ENCODE measurements at regions not wholly inside any gene's neighbourhood (a gene's known extent, or its start where the extent isn't known, plus 50 kb on each side); places are given as distances from the start of the nearest gene placed in this dataset.

GRCh38 chr6:10221178-10221577, 193.7 kb downstream of the TFAP2A start:
- POLR2A ChIA-PET: no interaction called here
- no peak for TF ChIP-seq POLR2A (IDR thresholded peaks at IDR 0.05; ENCODE audit: low read depth, low read length)
- no peak for TF ChIP-seq MYC (IDR thresholded peaks at IDR 0.05; ENCODE audit: low read depth, low read length)
- DNase-seq (ENCODE audit: low read depth, low spot score): no peak

GRCh38 chr6:10219510-10219909, 195.4 kb downstream of the TFAP2A start:
- H3K9ac ChIP-seq (replicated peaks; ENCODE audit: extremely low read depth, insufficient read depth, low read length): no peak overlapping the region
- H3K9me1 ChIP-seq (replicated peaks; ENCODE audit: control insufficient read depth, extremely low read depth, insufficient read depth, low read length): no peaks in the 10 kb centered on the region
- H3K4me3 ChIP-seq (replicated peaks in 1 of 3; ENCODE audit: insufficient read depth in 1 of 3, low read depth in 1 of 3, low read length in 3 of 3): no peak overlapping the region
- H3K79me2 ChIP-seq (ENCODE audit: control insufficient read depth, insufficient read depth, low read length): no peaks in the 10 kb centered on the region
- no peak overlapping the region for H2AFZ ChIP-seq (ENCODE audit: low read depth, low read length)
- H3K36me3 ChIP-seq (ENCODE audit: control insufficient read depth in 2 of 2, extremely low read depth in 1 of 2, insufficient read depth in 2 of 2, low read length in 2 of 2): no peaks in the 10 kb centered on the region
- no peak for DNase-seq (ENCODE audit: low read depth, low spot score)
- intact Hi-C loops (cut with micrococcal nuclease): no loop called here
- no peak for TF ChIP-seq MAX (IDR thresholded peaks at IDR 0.05; ENCODE audit: insufficient read depth, insufficient read length)
- dilution Hi-C loops (cut with MboI; ENCODE audit: extremely low pct_ligation_motif_present, low sequenced_read_pairs): no loop called here
- POLR2A ChIA-PET: no interaction called here
- CTCF ChIA-PET: no interaction called here
- H3K4me2 ChIP-seq (ENCODE audit: insufficient read depth, low read length): no peak overlapping the region
- FAIRE-seq: no peak
- H3K9me3 ChIP-seq (replicated peaks; ENCODE audit: control insufficient read depth, insufficient read depth, low read length): peaks cover 5% of the 10 kb centered on the region
- no TSS peak for BruUV-seq (replicated peaks)
- H3K4me1 ChIP-seq (ENCODE audit: control insufficient read depth, extremely low read depth, insufficient read depth, low read length): no peaks in the 10 kb centered on the region
- H3K27ac ChIP-seq (ENCODE audit: insufficient read depth, low read depth, low read length): no peak overlapping the region
- H4K20me1 ChIP-seq (replicated peaks; ENCODE audit: control insufficient read depth, extremely low read depth, insufficient read depth, low read length): no peaks in the 10 kb centered on the region
- H3K27me3 ChIP-seq (ENCODE audit: control insufficient read depth in 2 of 2, insufficient read depth in 2 of 2, low read length in 2 of 2): no peaks in the 10 kb centered on the region

More at GRCh38 chr6:10221178-10221577, 193.7 kb downstream of the TFAP2A start:
- Histone ChIP-seq H3K9me3 (replicated peaks; ENCODE audit: control insufficient read depth, insufficient read depth, low read length) (peaks cover 3% of the 10 kb centered on the region), H3K4me2 (ENCODE audit: insufficient read depth, low read length) (no peak overlapping the region), H3K79me2 (ENCODE audit: control insufficient read depth, insufficient read depth, low read length) (no peaks in the 10 kb centered on the region), H3K4me3 (replicated peaks in 1 of 3; ENCODE audit: insufficient read depth in 1 of 3, low read depth in 1 of 3, low read length in 3 of 3) (no peak overlapping the region), H3K9ac (replicated peaks; ENCODE audit: extremely low read depth, insufficient read depth, low read length) (no peak overlapping the region), H3K27me3 (ENCODE audit: control insufficient read depth in 2 of 2, insufficient read depth in 2 of 2, low read length in 2 of 2) (no peaks in the 10 kb centered on the region), H3K27ac (ENCODE audit: insufficient read depth, low read depth, low read length) (no peak overlapping the region), H4K20me1 (replicated peaks; ENCODE audit: control insufficient read depth, extremely low read depth, insufficient read depth, low read length) (no peaks in the 10 kb centered on the region), H3K9me1 (replicated peaks; ENCODE audit: control insufficient read depth, extremely low read depth, insufficient read depth, low read length) (no peaks in the 10 kb centered on the region), H3K4me1 (ENCODE audit: control insufficient read depth, extremely low read depth, insufficient read depth, low read length) (no peaks in the 10 kb centered on the region), H2AFZ (ENCODE audit: low read depth, low read length) (no peak overlapping the region), H3K36me3 (ENCODE audit: control insufficient read depth in 2 of 2, extremely low read depth in 1 of 2, insufficient read depth in 2 of 2, low read length in 2 of 2) (no peaks in the 10 kb centered on the region)
- CTCF ChIA-PET: no interaction called here
- intact Hi-C loops (cut with micrococcal nuclease) (no loop called here), dilution Hi-C loops (cut with MboI; ENCODE audit: extremely low pct_ligation_motif_present, low sequenced_read_pairs) (no loop called here)
- no peak for FAIRE-seq
- no TSS peak for BruUV-seq (replicated peaks)
